GM18520 (cell line): ENCODE measurements at regions not wholly inside any gene's neighbourhood (a gene's known extent, or its start where the extent isn't known, plus 50 kb on each side); places are given as distances from the start of the nearest gene placed in this dataset.
"Not testable (repeated sequence)": the region's sequence is repeated elsewhere in the genome, so short reads cannot be mapped to it uniquely, and the experiment has no call there.

Experiments
- ATAC-seq: cut with Tn5 transposase; IDR thresholded peaks from one replicate; pipeline ENCODE4 v1.9.1; 2021; ENCODE audit not compliant: unreplicated experiment

- no peak for ATAC-seq
Observed at GRCh38 chr11:98062714-98063113, 958.0 kb upstream of the CNTN5 start.

DNA sequence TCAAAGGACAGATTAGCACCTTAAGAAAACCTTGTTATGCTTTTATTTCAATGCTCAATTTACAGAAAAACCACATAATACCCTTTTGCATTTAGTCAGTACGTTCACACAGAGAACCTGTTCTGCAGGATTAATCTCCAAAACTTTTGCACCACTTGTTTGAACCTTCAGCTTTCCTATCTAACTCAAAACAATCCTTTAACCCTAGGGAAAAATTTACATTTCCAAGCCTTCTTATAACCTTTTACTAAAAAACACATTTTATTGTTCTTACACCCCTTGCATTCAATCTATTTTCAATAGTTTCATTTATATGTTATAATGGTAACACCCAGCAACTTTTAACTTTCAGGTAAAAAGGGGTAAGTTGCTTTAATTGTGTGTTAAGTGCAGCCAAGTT lies 952.5 kb upstream of the CNTN5 start:
- ATAC-seq = no peak

- not testable (repeated sequence) for ATAC-seq
Observed at GRCh38 chr11:98069147-98069546, 951.6 kb upstream of the CNTN5 start.

DNA sequence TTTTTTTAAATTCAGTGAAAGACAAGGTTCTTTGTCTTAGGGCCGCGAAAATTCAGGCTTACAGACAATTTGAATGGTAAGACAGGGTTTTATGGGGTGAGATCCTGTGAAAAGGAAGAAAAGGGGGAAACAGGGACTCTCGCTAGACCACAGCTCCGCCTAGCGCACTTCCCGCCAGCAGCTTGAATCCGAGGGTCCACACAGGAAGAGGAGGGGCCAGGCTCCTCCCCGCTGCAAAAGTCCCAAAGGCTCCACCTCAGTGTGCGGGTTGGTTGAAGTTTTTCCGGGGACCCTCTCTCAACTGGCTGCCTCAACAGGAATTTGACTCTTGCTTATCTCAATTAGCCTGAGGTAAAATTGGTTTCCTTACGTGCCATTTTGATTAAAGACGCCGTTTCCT lies 950.9 kb upstream of the CNTN5 start:
- ATAC-seq = no peak

- ATAC-seq = no peak
Observed at GRCh38 chr11:98090861-98091505, 929.8 kb upstream of the CNTN5 start.

DNA sequence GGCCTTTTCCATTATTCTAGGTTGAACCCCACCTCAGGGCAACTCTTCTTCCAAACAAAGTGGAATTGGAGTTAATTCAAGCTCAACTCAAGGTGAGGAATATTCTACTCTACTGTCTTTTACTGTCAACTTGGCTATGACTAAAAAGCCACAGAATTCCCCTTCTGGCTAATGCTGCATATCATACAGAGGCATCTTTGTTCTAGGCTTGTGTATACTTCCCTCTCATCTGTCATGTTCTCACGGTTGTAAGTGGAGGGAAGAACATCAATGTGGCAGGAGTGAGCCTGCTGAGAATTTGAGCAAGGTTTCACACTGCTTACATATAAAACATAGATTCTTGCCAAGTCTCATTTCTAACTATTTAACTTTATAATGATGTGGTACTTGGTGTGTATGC lies 921.4 kb upstream of the CNTN5 start:
- ATAC-seq = no peak

GRCh38 chr11:98100689-98101088 lies 920.1 kb upstream of the CNTN5 start:
- ATAC-seq = no peak

DNA sequence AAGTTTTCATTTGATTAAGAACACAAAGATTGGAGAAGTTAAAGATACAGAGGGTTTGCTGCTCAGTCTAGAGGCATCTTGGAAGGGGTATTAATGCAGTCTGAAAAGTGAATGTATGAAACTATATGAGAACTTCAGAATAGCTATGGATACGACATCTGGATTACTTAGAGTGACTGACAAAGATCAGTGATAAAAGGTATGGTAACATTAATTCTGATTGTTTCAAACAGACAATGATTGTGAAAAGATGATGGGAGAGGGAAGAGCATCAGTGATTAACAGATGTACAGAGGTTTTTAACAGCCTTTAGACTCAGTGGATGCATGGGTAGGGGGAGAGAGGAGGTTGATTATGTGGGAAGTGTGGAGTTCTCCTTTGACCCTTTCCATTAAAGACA lies 919.4 kb upstream of the CNTN5 start:
- ATAC-seq = no peak

- ATAC-seq = no peak
Observed at GRCh38 chr11:98104249-98104648, 916.5 kb upstream of the CNTN5 start.

- ATAC-seq = no peak
Observed at GRCh38 chr11:98107736-98108135, 913.0 kb upstream of the CNTN5 start.

- no peak for ATAC-seq
Observed at GRCh38 chr11:98110030-98110429, 910.7 kb upstream of the CNTN5 start.

DNA sequence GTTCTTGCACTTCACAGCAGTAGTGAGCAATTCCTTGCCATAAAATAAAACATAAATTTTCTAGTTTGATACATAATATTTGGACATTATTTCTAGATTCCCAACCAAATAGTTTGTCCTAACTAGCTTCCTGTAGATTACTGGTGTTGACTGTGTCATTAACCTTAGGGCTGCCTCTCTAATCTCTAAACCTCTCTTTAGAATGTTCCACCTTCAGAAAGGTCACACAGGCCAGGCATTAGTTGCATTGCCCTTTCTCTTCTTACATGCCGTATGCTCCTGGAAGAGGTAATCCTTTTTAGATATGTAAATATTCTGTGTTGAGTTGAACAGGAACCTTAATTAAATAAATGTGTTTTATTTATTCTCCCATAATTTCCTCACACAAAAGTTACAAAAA lies 904.9 kb upstream of the CNTN5 start:
- ATAC-seq = no peak

- no peak for ATAC-seq
Observed at GRCh38 chr11:98130117-98130625, 890.6 kb upstream of the CNTN5 start.

DNA sequence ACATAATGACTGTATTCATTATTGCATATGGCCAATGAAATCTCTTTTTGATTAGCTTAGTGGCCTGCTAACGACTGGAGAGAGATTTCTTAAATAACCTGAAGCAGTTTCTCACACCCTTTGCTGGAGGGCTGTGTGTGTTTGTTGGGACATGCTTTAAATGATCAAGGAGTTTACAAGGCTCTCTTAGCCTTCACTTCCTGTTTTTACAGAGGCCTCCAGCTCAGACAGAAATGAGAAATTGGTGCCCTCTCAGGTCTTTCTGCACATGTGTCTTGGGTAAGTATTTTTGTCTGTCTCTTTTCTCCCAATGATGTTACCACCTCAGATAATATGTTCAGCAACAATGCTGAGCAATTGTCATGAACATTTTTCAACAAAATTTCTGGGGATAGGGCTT lies 884.4 kb upstream of the CNTN5 start:
- ATAC-seq = no peak

DNA sequence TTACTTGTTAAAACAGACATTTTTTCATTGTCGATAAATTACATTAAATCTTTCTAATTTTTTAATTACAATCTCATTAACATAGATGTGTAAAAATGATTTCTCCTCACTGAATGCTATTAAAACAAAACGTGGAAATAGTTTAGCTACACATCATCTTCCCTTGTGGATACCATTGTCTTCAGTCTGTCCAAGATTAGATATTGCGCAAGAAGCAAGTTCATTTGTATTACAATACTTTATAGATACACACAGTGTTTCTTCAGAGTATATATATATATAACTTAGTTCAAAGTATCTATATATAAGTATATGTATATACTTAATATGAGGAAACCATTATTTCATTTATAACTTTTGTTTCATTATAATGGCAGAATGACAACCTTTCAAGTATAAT lies 883.3 kb upstream of the CNTN5 start:
- ATAC-seq = no peak

- no peak for ATAC-seq
Observed at GRCh38 chr11:98143661-98144060, 877.1 kb upstream of the CNTN5 start.

- ATAC-seq = no peak
Observed at GRCh38 chr11:98153752-98154151, 867.0 kb upstream of the CNTN5 start.

DNA sequence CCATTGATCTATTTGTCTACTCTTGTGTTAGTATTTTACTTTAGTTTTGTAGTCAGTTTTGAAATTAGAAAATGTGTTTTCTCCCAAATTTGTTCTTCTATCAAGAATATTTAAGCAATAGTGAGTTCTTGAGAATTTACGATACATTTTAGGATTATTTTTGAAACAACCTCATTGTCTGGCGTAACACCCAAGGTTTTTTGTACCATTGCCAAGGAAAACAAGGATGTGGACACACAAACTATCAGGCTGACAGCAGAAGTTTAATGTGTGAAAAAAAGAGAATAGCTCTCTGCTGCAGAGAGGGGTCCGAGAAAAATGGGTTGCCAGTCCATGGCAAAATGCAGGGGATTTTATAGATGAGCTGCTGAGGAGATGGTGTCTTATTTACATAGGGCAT lies 865.1 kb upstream of the CNTN5 start:
- no peak for ATAC-seq

DNA sequence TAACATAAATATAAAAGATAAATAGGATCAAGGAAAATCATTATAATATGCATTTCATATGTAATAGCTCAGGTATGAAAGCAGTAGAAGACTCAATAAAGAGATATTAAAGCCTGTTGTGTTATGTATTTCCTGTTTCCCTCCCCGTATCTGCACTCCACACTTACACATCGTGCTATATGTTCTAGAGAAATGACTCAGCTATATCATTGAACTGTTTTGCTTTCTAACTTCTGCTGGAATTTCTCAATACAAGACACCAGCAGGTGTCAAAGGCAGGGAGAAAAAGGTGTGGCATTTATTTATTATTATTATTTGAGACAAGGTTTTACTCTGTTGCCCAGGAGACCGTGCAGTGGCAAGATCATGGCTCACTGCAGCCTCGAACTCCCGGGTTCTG lies 842.8 kb upstream of the CNTN5 start:
- ATAC-seq = no peak

- no peak for ATAC-seq
Observed at GRCh38 chr11:98180511-98180910, 840.2 kb upstream of the CNTN5 start.

DNA sequence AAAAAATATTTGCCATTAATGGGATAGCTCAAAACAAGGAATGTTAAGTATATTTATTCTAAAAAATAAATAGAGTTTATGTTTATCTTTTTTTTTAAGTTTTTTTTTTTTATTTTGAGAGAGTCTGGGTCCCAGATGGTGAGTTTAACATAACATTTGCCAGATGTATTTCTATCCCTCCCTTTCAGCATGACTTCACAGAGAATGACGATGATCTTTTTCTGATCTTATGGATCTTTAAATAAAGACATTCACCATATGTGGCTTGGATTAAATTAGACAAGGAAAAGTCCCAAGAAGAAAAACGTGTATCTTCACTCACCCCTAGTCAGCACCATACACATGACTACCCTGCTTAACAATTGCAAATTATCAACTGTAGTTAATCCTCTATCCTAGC lies 839.8 kb upstream of the CNTN5 start:
- no peak for ATAC-seq

- no peak for ATAC-seq
Observed at GRCh38 chr11:98183034-98183433, 837.7 kb upstream of the CNTN5 start.

DNA sequence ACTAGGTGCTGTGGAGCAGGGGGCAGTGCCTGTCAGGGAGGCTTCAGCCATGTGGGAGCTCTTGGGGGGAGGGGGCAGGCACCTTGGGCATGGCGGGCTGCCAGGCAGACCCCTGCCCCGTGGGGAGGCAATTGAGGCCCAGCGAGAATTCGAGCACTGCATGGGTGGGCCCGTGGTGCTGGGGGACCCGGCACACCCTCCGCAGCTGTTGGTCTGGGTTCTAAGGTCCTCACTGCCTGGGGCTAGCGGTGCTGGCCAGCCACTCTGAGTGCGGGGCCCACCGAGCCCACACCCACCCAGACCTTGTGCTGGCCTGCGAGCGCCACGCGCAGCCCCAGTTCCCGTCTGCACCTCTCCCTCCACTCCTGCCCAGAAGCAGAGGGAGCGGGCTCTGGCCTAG lies 835.5 kb upstream of the CNTN5 start:
- no peak for ATAC-seq
